ENCODE measurements at regions not wholly inside any gene's neighbourhood (a gene's known extent, or its start where the extent isn't known, plus 50 kb on each side); places are given as distances from the start of the nearest gene placed in this dataset.

DNA sequence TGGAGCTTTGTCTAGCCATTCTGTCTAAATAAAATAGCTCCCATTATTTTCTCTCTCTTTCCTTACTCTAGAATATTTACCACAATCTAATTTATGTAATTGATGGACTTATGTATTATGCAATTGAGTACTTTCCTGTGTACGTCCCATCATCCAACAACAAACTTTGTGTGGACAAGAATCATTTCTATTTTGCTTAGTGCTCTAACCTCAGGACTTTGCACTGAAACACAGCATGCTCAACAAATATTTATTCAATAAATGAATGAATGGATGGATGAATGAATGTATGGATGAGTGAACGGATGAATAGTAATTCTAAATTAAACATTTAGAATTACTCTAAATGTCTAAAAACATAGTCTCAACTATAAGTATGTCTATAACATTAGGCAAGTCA is 115.2 kb upstream of the RORA start:
- TF ChIP-seq, protein P1, sequence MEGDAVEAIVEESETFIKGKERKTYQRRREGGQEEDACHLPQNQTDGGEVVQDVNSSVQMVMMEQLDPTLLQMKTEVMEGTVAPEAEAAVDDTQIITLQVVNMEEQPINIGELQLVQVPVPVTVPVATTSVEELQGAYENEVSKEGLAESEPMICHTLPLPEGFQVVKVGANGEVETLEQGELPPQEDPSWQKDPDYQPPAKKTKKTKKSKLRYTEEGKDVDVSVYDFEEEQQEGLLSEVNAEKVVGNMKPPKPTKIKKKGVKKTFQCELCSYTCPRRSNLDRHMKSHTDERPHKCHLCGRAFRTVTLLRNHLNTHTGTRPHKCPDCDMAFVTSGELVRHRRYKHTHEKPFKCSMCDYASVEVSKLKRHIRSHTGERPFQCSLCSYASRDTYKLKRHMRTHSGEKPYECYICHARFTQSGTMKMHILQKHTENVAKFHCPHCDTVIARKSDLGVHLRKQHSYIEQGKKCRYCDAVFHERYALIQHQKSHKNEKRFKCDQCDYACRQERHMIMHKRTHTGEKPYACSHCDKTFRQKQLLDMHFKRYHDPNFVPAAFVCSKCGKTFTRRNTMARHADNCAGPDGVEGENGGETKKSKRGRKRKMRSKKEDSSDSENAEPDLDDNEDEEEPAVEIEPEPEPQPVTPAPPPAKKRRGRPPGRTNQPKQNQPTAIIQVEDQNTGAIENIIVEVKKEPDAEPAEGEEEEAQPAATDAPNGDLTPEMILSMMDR (IDR thresholded peaks at IDR 0.05; ENCODE audit: low read length) = no peak
- TF ChIP-seq EZH2 (IDR thresholded peaks at IDR 0.05; ENCODE audit: borderline replicate concordance, low read length) = no peak
